BLaER1 (cell line): ENCODE measurements at regions not wholly inside any gene's neighbourhood (a gene's known extent, or its start where the extent isn't known, plus 50 kb on each side); places are given as distances from the start of the nearest gene placed in this dataset.
"Not testable (repeated sequence)": the region's sequence is repeated elsewhere in the genome, so short reads cannot be mapped to it uniquely, and the experiment has no call there.

Experiments
- H3K27ac ChIP-seq: shearing (Covaris generic); formaldehyde crosslinking; 2 replicates; pipeline ENCODE4 v1.8.1; 2022
- H3K27me3 ChIP-seq: shearing (Covaris generic); formaldehyde crosslinking; 2 replicates; pipeline ENCODE4 v1.8.1; 2022
- H3K36me3 ChIP-seq: shearing (Covaris generic); formaldehyde crosslinking; 2 replicates; pipeline ENCODE4 v1.8.1; 2022
- H3K4me1 ChIP-seq: shearing (Covaris generic); formaldehyde crosslinking; 2 replicates; pipeline ENCODE4 v1.8.1; 2022
- H3K4me2 ChIP-seq: shearing (Covaris generic); formaldehyde crosslinking; 2 replicates; pipeline ENCODE4 v1.8.1; 2022
- H3K4me3 ChIP-seq: shearing (Covaris generic); formaldehyde crosslinking; 2 replicates; pipeline ENCODE4 v1.8.1; 2022
- H3K9ac ChIP-seq: shearing (Covaris generic); formaldehyde crosslinking; 2 replicates; pipeline ENCODE4 v1.8.1; 2022
- H3K9me3 ChIP-seq: shearing (Covaris generic); formaldehyde crosslinking; 2 replicates; pipeline ENCODE4 v1.8.1; 2022
- H4K20me1 ChIP-seq: shearing (Covaris generic); formaldehyde crosslinking; 2 replicates; pipeline ENCODE4 v1.8.1; 2022
- Cebpa-rat ChIP-seq: shearing (Covaris generic); IDR thresholded peaks from 2 replicates; pipeline ENCODE4 v1.8.1; 2022

DNA sequence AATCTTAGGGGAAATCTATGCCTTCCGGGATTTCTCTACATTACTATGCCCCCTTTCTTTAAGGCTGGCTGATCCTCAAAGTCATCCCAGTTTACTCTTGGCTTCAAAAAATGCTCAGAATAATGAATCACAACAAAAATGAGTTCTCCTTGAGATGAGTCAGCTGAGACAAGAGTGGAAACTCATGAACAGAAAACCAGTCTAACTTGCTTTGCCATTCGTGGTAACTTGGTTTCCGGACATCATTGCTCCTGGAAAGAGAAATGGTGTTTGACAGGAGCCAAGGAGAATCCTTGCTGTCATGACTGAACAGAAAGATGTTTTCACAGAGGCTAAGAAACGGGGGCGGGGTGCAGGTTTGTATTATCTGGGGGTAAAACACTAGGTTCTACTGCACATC lies 435.6 kb upstream of the DYNLRB2 start:
- Histone ChIP-seq H3K4me3 (no peak overlapping the region), H3K9ac (no peak overlapping the region), H3K9me3 (no peaks in the 10 kb centered on the region), H3K4me1 (no peaks in the 10 kb centered on the region), H4K20me1 (no peaks in the 10 kb centered on the region), H3K27ac (no peak overlapping the region), H3K36me3 (no peaks in the 10 kb centered on the region), H3K4me2 (no peak overlapping the region), H3K27me3 (no peaks in the 10 kb centered on the region)
- TF ChIP-seq Cebpa-rat: no peak

DNA sequence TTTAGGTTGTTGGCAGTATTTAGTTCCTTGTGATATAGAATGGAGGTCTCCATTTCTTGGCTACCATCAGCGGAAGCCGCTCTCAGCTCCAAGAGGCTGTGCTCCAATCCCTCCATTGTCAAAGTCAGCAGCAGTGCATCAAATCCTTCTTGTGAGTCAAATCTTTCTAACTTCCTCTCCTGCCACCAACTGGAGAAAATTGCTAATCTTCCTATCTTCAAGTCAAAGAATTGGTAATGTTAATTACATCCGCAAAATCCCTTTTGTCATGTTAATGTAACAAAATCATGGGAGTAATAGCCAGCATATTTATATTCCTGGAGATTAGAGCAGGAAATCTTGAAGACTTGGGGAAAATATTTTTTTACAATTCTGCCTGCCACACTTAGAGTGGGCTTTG lies 436.4 kb upstream of the DYNLRB2 start:
- H3K36me3 ChIP-seq: no peaks in the 10 kb centered on the region
- no peaks in the 10 kb centered on the region for H4K20me1 ChIP-seq
- no peaks in the 10 kb centered on the region for H3K9me3 ChIP-seq
- H3K9ac ChIP-seq: no peak overlapping the region
- TF ChIP-seq Cebpa-rat: no peak
- H3K27ac ChIP-seq: no peak overlapping the region
- no peaks in the 10 kb centered on the region for H3K27me3 ChIP-seq
- no peaks in the 10 kb centered on the region for H3K4me1 ChIP-seq
- H3K4me2 ChIP-seq: no peak overlapping the region
- no peak overlapping the region for H3K4me3 ChIP-seq

DNA sequence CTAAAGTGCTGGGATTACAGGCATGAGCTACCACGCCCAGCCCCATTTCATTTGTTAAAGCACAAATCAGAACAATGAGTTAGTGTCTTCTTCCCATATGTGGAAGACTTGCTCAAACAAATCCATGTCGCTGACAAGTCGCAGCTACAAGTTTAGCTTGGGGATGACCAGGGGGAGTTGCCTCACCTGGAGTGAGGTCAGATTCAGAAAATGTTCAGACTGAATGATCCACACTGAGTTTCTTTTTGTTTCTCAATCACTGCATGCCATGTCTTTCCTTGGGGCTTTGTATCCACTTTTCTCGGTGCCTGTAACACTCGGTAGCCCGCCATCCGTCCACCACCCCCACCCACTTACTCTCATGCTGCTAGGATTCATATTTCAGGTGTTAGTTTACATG lies 437.3 kb upstream of the DYNLRB2 start:
- TF ChIP-seq Cebpa-rat: no peak
- no peaks in the 10 kb centered on the region for H3K4me1 ChIP-seq
- no peak overlapping the region for H3K4me2 ChIP-seq
- H4K20me1 ChIP-seq: no peaks in the 10 kb centered on the region
- no peaks in the 10 kb centered on the region for H3K27me3 ChIP-seq
- no peak overlapping the region for H3K4me3 ChIP-seq
- no peaks in the 10 kb centered on the region for H3K36me3 ChIP-seq
- no peak overlapping the region for H3K9ac ChIP-seq
- no peak overlapping the region for H3K27ac ChIP-seq
- H3K9me3 ChIP-seq: no peaks in the 10 kb centered on the region

DNA sequence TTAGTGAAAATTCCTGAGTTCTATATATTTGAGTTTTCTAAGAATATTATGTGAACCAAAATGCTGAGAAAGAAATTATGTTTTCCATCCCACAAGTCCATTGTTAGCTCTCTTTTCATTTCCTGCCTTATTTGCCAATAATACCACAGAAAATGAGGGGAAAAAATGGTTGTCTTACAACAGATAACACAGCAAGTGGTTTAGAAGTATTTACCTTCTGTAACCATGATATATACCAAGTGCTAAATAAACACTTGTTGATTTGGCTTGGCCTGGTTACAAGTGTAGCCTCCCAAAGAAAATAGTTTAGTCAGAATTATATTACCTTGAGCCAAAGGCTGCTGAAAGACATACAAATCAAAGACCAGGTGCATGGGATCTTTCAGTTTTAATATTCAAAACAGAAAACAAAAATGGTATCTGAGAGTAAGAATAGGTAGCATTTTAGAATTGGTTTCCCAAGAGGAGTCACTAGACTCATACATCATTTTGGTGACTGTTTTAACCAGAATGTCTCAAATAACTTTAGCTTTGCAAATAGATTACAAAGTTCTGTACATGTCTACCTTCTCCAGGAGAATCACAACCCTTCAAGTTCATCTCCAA lies 439.8 kb upstream of the DYNLRB2 start:
- Histone ChIP-seq H3K36me3 (no peaks in the 10 kb centered on the region), H3K27me3 (no peaks in the 10 kb centered on the region), H3K27ac (no peak overlapping the region), H3K4me2 (no peak overlapping the region), H3K4me1 (no peaks in the 10 kb centered on the region), H3K9me3 (0 out of 2 replicates have a peak, but pooled peaks cover 3% of the 10 kb centered on the region), H3K4me3 (no peak overlapping the region), H4K20me1 (no peaks in the 10 kb centered on the region), H3K9ac (no peak overlapping the region)
- TF ChIP-seq Cebpa-rat: no peak

DNA sequence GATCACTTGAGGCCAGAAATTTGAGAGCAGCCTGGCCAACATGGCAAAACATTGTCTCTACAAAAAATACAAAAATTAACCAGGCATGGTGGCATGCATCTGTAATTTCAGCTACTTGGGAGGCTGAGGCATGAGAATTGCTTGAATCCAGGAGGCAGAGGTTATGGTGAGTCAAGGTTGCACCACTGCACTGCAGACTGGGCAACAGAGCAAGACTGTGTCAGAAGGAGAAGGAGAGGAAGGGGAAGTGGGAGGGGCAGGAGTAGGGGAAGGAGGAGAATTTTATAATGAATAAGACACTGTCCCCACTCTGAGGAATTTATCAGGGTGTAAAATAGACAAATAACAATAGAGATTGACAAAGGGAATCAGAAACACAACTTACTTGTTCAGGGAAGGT lies 440.6 kb upstream of the DYNLRB2 start:
- no peak overlapping the region for H3K27ac ChIP-seq
- H3K36me3 ChIP-seq: no peaks in the 10 kb centered on the region
- 0 out of 2 replicates have a peak, but pooled peaks cover 3% of the 10 kb centered on the region for H3K9me3 ChIP-seq
- TF ChIP-seq Cebpa-rat: no peak
- H4K20me1 ChIP-seq: no peaks in the 10 kb centered on the region
- no peak overlapping the region for H3K4me3 ChIP-seq
- no peak overlapping the region for H3K4me2 ChIP-seq
- no peak overlapping the region for H3K9ac ChIP-seq
- H3K4me1 ChIP-seq: no peaks in the 10 kb centered on the region
- no peaks in the 10 kb centered on the region for H3K27me3 ChIP-seq

DNA sequence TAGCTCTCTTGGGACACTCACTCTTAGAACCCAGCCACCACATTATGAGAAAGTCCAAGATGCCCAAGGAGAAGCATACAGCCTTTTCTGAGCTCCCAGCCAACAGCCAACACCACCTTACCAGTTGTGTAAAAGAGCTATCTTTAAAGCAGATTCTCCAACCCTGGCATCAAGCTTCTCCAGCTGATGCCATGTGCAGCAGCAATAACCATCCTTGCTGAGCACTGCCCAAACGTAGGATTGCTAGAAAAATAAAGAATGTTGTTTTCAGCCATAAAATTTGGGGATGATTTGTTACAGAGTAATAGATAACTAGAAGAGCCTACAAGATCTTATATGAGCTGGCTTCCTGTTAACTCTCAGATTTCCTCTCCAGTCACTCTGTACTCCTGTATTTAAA lies 443.7 kb upstream of the DYNLRB2 start:
- H3K27ac ChIP-seq: no peak overlapping the region
- H3K4me2 ChIP-seq: no peak overlapping the region
- H3K27me3 ChIP-seq: no peaks in the 10 kb centered on the region
- H3K9ac ChIP-seq: no peak overlapping the region
- H3K36me3 ChIP-seq: no peaks in the 10 kb centered on the region
- no peaks in the 10 kb centered on the region for H3K4me1 ChIP-seq
- H4K20me1 ChIP-seq: no peaks in the 10 kb centered on the region
- no peak for TF ChIP-seq Cebpa-rat
- H3K9me3 ChIP-seq: 0 out of 2 replicates have a peak, but pooled peaks cover 3% of the 10 kb centered on the region
- H3K4me3 ChIP-seq: no peak overlapping the region

DNA sequence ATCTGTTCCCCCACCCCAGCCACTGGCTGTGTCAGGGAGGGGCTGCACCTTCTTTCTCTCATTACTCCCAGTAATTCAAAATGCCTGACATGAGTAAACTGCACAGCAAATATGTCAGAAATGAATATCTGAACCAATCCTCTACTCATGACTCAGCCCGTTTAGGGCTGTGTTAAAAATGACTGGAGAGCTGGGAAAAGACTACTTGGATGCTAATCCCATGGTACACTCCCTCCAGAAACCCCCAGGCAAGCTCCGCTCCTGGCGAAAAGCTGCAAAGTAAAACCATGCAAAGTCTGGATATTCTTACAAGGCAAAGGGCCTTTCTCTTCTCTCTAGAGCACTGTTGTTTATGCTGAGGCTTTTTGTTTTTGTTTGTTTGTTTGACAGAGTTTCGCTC lies 448.1 kb upstream of the DYNLRB2 start:
- no peaks in the 10 kb centered on the region for H3K36me3 ChIP-seq
- H3K9ac ChIP-seq: no peak overlapping the region
- H3K4me2 ChIP-seq: no peak overlapping the region
- no peak for TF ChIP-seq Cebpa-rat
- no peaks in the 10 kb centered on the region for H3K4me1 ChIP-seq
- H4K20me1 ChIP-seq: no peaks in the 10 kb centered on the region
- 0 out of 2 replicates have a peak, but pooled peaks cover 3% of the 10 kb centered on the region for H3K9me3 ChIP-seq
- H3K27ac ChIP-seq: no peak overlapping the region
- no peaks in the 10 kb centered on the region for H3K27me3 ChIP-seq
- H3K4me3 ChIP-seq: no peak overlapping the region

DNA sequence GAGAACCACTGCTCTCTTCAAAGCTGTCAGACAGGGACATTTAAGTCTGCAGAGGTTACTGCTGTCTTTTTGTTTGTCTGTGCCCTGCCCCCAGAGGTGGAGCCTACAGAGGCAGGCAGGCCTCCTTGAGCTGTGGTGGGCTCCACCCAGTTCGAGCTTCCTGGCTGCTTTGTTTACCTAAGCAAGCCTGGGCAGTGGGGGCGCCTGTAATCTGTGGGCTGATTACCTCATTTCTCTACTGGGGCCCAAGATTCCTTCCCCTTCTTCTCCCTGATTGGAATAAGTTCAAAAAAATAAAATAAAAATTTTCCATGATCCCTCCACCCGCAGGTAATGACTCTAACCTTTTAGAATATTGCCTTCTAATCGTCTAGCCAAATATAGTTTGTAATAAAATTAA lies 449.3 kb upstream of the DYNLRB2 start:
- H3K4me2 ChIP-seq: not testable (repeated sequence)

DNA sequence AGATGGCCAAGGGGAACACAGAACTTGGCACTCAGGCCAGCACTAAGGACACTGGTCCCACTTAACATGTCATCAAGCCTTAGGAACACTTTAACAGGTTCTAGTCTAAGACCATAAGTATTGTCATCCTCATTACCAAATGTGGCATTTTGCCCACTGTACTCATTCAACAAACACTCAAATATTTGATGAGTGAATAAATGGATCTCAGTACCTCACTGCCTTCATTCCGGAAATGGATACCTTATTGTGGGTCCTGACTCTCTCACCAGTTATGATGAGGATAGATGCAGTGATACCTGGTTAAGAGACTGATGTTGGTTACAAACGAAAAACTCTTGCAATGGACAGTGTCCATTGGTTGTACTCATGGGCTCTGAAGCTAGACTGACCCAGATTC lies 455.2 kb upstream of the DYNLRB2 start:
- H3K27ac ChIP-seq: no peak overlapping the region
- no peak overlapping the region for H3K4me3 ChIP-seq
- no peaks in the 10 kb centered on the region for H3K9me3 ChIP-seq
- H3K4me2 ChIP-seq: no peak overlapping the region
- no peaks in the 10 kb centered on the region for H4K20me1 ChIP-seq
- H3K9ac ChIP-seq: no peak overlapping the region
- TF ChIP-seq Cebpa-rat: no peak
- H3K27me3 ChIP-seq: no peaks in the 10 kb centered on the region
- H3K4me1 ChIP-seq: no peaks in the 10 kb centered on the region
- H3K36me3 ChIP-seq: no peaks in the 10 kb centered on the region

More for the DNA sequence above, 449.3 kb upstream of the DYNLRB2 start:
- H3K36me3 ChIP-seq, H4K20me1 ChIP-seq, H3K4me3 ChIP-seq, H3K4me1 ChIP-seq, H3K27me3 ChIP-seq, H3K27ac ChIP-seq, H3K9me3 ChIP-seq, H3K9ac ChIP-seq: not testable (repeated sequence)

DNA sequence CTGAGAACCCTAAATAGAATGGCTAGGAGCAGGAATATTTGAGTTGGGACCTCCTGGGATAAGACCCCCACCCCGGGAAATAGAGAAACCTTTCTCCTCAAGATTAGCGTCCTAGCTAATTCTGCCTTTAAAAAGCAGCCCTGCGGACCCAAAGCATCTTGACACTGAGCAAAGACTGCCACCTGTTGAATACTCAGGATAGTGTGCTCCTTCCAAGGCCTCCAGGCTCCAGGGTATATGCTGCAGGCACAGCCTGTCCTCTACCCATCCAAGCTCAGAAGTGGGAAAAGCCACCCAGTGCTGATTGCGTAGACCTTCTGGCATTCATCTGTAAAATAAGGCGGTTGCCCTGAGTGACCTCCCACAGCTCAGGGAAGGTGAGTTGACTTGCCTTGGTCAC lies 456.2 kb upstream of the DYNLRB2 start:
- Histone ChIP-seq H3K9ac (no peak overlapping the region), H3K4me1 (no peaks in the 10 kb centered on the region), H3K36me3 (no peaks in the 10 kb centered on the region), H4K20me1 (no peaks in the 10 kb centered on the region), H3K4me2 (no peak overlapping the region), H3K27ac (no peak overlapping the region), H3K27me3 (no peaks in the 10 kb centered on the region), H3K4me3 (no peak overlapping the region), H3K9me3 (no peaks in the 10 kb centered on the region)
- TF ChIP-seq Cebpa-rat: no peak

DNA sequence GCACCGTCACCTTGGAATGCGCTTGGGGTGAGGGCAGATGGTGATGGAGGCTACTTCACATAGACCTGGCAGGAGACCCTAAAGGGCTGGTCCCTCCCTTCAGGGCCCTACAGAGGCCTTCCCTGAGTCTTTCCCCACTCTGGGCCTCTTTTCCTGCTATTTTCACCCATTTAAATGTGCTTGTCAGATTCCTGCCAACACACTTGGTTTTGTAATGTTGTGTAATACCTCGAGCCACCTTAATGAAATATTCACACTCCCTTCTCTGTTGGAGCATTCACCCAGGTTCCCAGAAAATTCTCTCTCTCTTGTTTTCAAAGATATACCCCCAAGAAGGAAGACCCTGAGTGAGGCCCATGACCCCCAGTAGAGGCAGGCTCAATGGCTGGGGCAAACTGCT lies 456.6 kb upstream of the DYNLRB2 start:
- TF ChIP-seq Cebpa-rat: 0 out of 2 replicates have a peak, but pooled peaks have one; percentile 29
- H3K27me3 ChIP-seq: no peaks in the 10 kb centered on the region
- H3K27ac ChIP-seq: no peak overlapping the region
- H3K4me2 ChIP-seq: no peak overlapping the region
- H3K9ac ChIP-seq: no peak overlapping the region
- H4K20me1 ChIP-seq: no peaks in the 10 kb centered on the region
- H3K36me3 ChIP-seq: no peaks in the 10 kb centered on the region
- no peak overlapping the region for H3K4me3 ChIP-seq
- H3K4me1 ChIP-seq: no peaks in the 10 kb centered on the region
- no peaks in the 10 kb centered on the region for H3K9me3 ChIP-seq
